ENCODE measurements at regions not wholly inside any gene's neighbourhood (a gene's known extent, or its start where the extent isn't known, plus 50 kb on each side); places are given as distances from the start of the nearest gene placed in this dataset.

- TF ChIP-seq CTCF (IDR thresholded peaks at IDR 0.05; ENCODE audit: poor library complexity, severe bottlenecking) (no peak), POLR2AphosphoS5 (IDR thresholded peaks at IDR 0.05) (no peak), EZH2 (IDR thresholded peaks at IDR 0.05; ENCODE audit: borderline replicate concordance, insufficient read depth, low read length, poor library complexity, severe bottlenecking) (no peak), RAD21 (conservative IDR thresholded peaks at IDR 0.05) (no peak), REST (IDR thresholded peaks at IDR 0.05; ENCODE audit: borderline replicate concordance) (no peak), SMC3 (conservative IDR thresholded peaks at IDR 0.05; ENCODE audit: poor library complexity) (no peak), MXI1 (conservative IDR thresholded peaks at IDR 0.05; ENCODE audit: poor library complexity, severe bottlenecking) (no peak), EP300 (conservative IDR thresholded peaks at IDR 0.05; ENCODE audit: poor library complexity, severe bottlenecking) (no peak)
Observed at GRCh38 chr11:121757480-121758125, 304.8 kb upstream of the SORL1-AS1 start.

All from neural cell (in vitro differentiated cells).